22Rv1 (cell line): ENCODE measurements at regions not wholly inside any gene's neighbourhood (a gene's known extent, or its start where the extent isn't known, plus 50 kb on each side); places are given as distances from the start of the nearest gene placed in this dataset.

Experiments used
- CTCF ChIP-seq: fragments of 450-650 bp; IDR thresholded peaks from 2 replicates; pipeline ENCODE4 v1.5.1; 2017; ENCODE audit warnings: mild to moderate bottlenecking
- ZFX ChIP-seq: fragments of 450-650 bp; IDR thresholded peaks from 2 replicates; pipeline ENCODE4 v1.6.1; 2017; ENCODE audit warnings: antibody characterized with exemption, borderline replicate concordance

GRCh38 chr2:215530191-215530968 is 94.5 kb upstream of the FN1 start:
- TF ChIP-seq CTCF: no peak
- no peak for TF ChIP-seq ZFX
